ENCODE measurements at regions not wholly inside any gene's neighbourhood (a gene's known extent, or its start where the extent isn't known, plus 50 kb on each side); places are given as distances from the start of the nearest gene placed in this dataset.

DNA sequence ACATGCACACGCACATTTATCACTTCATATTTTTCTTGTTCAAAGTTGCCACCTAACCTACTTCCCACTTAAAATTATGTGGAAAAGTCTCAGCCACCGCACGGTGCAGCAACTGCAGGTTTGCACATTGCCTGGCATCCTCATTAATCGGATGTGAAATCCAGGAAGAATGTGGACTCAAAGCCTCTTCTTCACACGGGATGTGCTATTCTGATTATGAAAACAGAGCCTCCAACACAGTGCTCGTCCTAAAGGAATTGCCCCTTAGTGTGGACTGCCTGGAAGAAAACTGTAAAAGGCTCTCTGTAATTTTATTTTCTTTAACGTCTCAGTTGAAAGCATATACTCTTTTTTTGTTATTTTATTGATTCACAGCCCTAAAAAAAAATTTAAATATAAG is 1303.5 kb downstream of the EFNB2 start:
- TF ChIP-seq EZH2 (IDR thresholded peaks at IDR 0.05; ENCODE audit: borderline replicate concordance, low read depth, low read length, severe bottlenecking) = no peak
- TF ChIP-seq, protein P1, sequence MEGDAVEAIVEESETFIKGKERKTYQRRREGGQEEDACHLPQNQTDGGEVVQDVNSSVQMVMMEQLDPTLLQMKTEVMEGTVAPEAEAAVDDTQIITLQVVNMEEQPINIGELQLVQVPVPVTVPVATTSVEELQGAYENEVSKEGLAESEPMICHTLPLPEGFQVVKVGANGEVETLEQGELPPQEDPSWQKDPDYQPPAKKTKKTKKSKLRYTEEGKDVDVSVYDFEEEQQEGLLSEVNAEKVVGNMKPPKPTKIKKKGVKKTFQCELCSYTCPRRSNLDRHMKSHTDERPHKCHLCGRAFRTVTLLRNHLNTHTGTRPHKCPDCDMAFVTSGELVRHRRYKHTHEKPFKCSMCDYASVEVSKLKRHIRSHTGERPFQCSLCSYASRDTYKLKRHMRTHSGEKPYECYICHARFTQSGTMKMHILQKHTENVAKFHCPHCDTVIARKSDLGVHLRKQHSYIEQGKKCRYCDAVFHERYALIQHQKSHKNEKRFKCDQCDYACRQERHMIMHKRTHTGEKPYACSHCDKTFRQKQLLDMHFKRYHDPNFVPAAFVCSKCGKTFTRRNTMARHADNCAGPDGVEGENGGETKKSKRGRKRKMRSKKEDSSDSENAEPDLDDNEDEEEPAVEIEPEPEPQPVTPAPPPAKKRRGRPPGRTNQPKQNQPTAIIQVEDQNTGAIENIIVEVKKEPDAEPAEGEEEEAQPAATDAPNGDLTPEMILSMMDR (IDR thresholded peaks at IDR 0.05; ENCODE audit: borderline replicate concordance, extremely low read depth, low read length, poor library complexity, severe bottlenecking) = no peak
